K562 (cell line): ENCODE measurements at regions not wholly inside any gene's neighbourhood (a gene's known extent, or its start where the extent isn't known, plus 50 kb on each side); places are given as distances from the start of the nearest gene placed in this dataset.

Experiments
- EHMT2 ChIP-seq: fragments of 450-650 bp; IDR thresholded peaks from 2 replicates; pipeline ENCODE4 v1.6.1; 2018; ENCODE audit warnings: antibody characterized with exemption
- ERF ChIP-seq: fragments of 450-650 bp; formaldehyde crosslinking; IDR thresholded peaks from 2 replicates; pipeline ENCODE4 v1.4.0; 2020; ENCODE audit warnings: mild to moderate bottlenecking, mixed read lengths
- GABPA ChIP-seq: fragments of 200-800 bp; sonication (Bioruptor generic); conservative IDR thresholded peaks from 2 replicates; pipeline ENCODE4 v1.6.1; 2016; ENCODE audit warnings: low read depth, missing genetic modification characterization, missing compliant biosample characterization
- HMG20A ChIP-seq: fragments of 450-650 bp; formaldehyde crosslinking; conservative IDR thresholded peaks from 2 replicates; pipeline ENCODE4 v1.4.0; 2020; ENCODE audit warnings: mild to moderate bottlenecking, mixed read lengths
- HMG20B ChIP-seq: fragments of 250-450 bp; sonication (Bioruptor Pico); IDR thresholded peaks from 2 replicates; pipeline ENCODE4 v1.5.0; 2021; ENCODE audit warnings: mild to moderate bottlenecking
- KLF13 ChIP-seq: fragments of 450-650 bp; IDR thresholded peaks from 2 replicates; pipeline ENCODE4 v1.6.1; 2016; ENCODE audit warnings: missing genetic modification characterization, low read depth, mild to moderate bottlenecking, missing compliant biosample characterization, moderate library complexity, borderline replicate concordance
- NCOR1 ChIP-seq: fragments of 450-650 bp; IDR thresholded peaks from 2 replicates; pipeline ENCODE4 v1.6.1; 2016; ENCODE audit warnings: mild to moderate bottlenecking, moderate library complexity
- PCBP1 ChIP-seq: fragments of 200-400 bp; formaldehyde crosslinking; IDR thresholded peaks from 2 replicates; pipeline ENCODE4 v1.6.1; 2018; ENCODE audit warnings: mild to moderate bottlenecking, low read depth, low read length; ENCODE audit not compliant: poor library complexity, severe bottlenecking
- PHF20 ChIP-seq: fragments of 450-650 bp; IDR thresholded peaks from 2 replicates; pipeline ENCODE4 v1.6.1; 2018; ENCODE audit not compliant: partially characterized antibody
- POLR2B ChIP-seq: fragments of 450-650 bp; IDR thresholded peaks from 2 replicates; pipeline ENCODE4 v1.6.1; 2018; ENCODE audit warnings: low read depth; ENCODE audit not compliant: partially characterized antibody
- RAD51 ChIP-seq: fragments of 450-650 bp; IDR thresholded peaks from 2 replicates; pipeline ENCODE4 v1.7.1; 2016; ENCODE audit warnings: low read depth, mild to moderate bottlenecking, borderline replicate concordance
- SIN3B ChIP-seq: fragments of 450-650 bp; IDR thresholded peaks from 2 replicates; pipeline ENCODE4 v1.6.1; 2017; ENCODE audit warnings: low read depth, mild to moderate bottlenecking, moderate library complexity
- TFAM ChIP-seq: fragments of 250-450 bp; sonication (Bioruptor Pico); conservative IDR thresholded peaks from 2 replicates; pipeline ENCODE4 v1.5.0; 2021; ENCODE audit warnings: mild to moderate bottlenecking, moderate library complexity
- XRCC3 ChIP-seq: fragments of 450-650 bp; IDR thresholded peaks from 2 replicates; pipeline ENCODE4 v1.6.1; 2017; ENCODE audit warnings: mild to moderate bottlenecking, moderate library complexity
- ZBED1 ChIP-seq: IDR thresholded peaks from 2 replicates; pipeline ENCODE4 v1.6.1; 2014
- ZKSCAN8 ChIP-seq: fragments of 200-800 bp; sonication (Bioruptor generic); IDR thresholded peaks from 2 replicates; pipeline ENCODE4 v1.6.1; 2016; ENCODE audit warnings: missing genetic modification characterization, missing compliant biosample characterization
- ZNF3 ChIP-seq: fragments of 250-450 bp; sonication (Bioruptor Pico); IDR thresholded peaks from 2 replicates; pipeline ENCODE4 v1.5.0; 2021; ENCODE audit warnings: mild to moderate bottlenecking, moderate library complexity
- ZNF584 ChIP-seq: fragments of 200-800 bp; sonication (Bioruptor generic); IDR thresholded peaks from 2 replicates; pipeline ENCODE4 v1.6.1; 2016; ENCODE audit warnings: low read depth, mild to moderate bottlenecking, missing genetic modification characterization, missing compliant biosample characterization
- ZNF780A ChIP-seq: fragments of 250-450 bp; sonication (Bioruptor Pico); IDR thresholded peaks from 2 replicates; pipeline ENCODE4 v1.5.0; 2021; ENCODE audit warnings: mild to moderate bottlenecking
- TF ChIP-seq, protein P1 (sequence below), 2 experiments: fragments of 450-650 bp; conservative IDR thresholded peaks; 2 replicates each; pipeline ENCODE4 v1.6.1; 2017; ENCODE audit warnings: mild to moderate bottlenecking in 2 of 2, moderate library complexity in 2 of 2
- TF ChIP-seq, protein P2 (sequence below): fragments of 250-450 bp; sonication (Bioruptor Pico); IDR thresholded peaks from 2 replicates; pipeline ENCODE4 v1.9.0; 2021; ENCODE audit warnings: mild to moderate bottlenecking, inconsistent platforms
- TF ChIP-seq, protein P3 (sequence below): sonication (generic); formaldehyde crosslinking; IDR thresholded peaks from 2 replicates; pipeline ENCODE4 v1.8.1; 2023; ENCODE audit warnings: mild to moderate bottlenecking, missing genetic modification reagents, moderate library complexity
- TF ChIP-seq, protein P4 (sequence below): sonication (generic); formaldehyde crosslinking; IDR thresholded peaks from 2 replicates; pipeline ENCODE4 v1.8.0; 2022; ENCODE audit warnings: mild to moderate bottlenecking, missing genetic modification reagents
- TF ChIP-seq, protein P5 (sequence below): fragments of 250-450 bp; sonication (Bioruptor Pico); IDR thresholded peaks from 2 replicates; pipeline ENCODE4 v1.8.0; 2021; ENCODE audit warnings: mild to moderate bottlenecking, moderate library complexity

DNA sequence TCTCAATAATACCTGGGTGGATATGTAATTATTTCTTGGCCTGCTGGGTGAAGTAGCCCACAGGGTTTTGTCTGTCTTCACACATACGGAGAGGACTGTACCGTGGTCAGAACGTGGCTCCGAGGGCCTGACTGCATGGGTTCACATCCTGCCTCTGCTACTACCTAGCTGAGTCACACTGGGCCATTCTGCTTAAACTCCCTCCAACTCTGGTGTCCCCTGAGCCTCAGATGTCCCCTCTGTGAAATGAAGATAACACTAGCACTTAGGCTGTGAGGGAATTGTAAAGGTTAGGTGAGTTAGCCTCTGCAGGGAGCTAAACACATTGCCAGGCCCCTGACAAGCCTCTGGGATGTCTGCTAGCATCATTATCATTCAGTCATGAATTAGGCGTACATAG, 120.1 kb upstream of the NABP1 start (continued):
- TF ChIP-seq, protein P1, sequence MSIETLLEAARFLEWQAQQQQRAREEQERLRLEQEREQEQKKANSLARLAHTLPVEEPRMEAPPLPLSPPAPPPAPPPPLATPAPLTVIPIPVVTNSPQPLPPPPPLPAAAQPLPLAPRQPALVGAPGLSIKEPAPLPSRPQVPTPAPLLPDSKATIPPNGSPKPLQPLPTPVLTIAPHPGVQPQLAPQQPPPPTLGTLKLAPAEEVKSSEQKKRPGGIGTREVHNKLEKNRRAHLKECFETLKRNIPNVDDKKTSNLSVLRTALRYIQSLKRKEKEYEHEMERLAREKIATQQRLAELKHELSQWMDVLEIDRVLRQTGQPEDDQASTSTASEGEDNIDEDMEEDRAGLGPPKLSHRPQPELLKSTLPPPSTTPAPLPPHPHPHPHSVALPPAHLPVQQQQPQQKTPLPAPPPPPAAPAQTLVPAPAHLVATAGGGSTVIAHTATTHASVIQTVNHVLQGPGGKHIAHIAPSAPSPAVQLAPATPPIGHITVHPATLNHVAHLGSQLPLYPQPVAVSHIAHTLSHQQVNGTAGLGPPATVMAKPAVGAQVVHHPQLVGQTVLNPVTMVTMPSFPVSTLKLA (conservative IDR thresholded peaks at IDR 0.05), result no peak
- TF ChIP-seq, protein P2, sequence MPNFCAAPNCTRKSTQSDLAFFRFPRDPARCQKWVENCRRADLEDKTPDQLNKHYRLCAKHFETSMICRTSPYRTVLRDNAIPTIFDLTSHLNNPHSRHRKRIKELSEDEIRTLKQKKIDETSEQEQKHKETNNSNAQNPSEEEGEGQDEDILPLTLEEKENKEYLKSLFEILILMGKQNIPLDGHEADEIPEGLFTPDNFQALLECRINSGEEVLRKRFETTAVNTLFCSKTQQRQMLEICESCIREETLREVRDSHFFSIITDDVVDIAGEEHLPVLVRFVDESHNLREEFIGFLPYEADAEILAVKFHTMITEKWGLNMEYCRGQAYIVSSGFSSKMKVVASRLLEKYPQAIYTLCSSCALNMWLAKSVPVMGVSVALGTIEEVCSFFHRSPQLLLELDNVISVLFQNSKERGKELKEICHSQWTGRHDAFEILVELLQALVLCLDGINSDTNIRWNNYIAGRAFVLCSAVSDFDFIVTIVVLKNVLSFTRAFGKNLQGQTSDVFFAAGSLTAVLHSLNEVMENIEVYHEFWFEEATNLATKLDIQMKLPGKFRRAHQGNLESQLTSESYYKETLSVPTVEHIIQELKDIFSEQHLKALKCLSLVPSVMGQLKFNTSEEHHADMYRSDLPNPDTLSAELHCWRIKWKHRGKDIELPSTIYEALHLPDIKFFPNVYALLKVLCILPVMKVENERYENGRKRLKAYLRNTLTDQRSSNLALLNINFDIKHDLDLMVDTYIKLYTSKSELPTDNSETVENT (CRISPR knock-in tag), result no peak
- TF ChIP-seq NCOR1 (peak; percentile 46; the same call in 1 of the 2 replicates), PHF20 (no peak), ZNF3 (CRISPR knock-in tag) (no peak), POLR2B (no peak), HMG20B (CRISPR knock-in tag) (no peak), RAD51 (no peak), ERF (CRISPR knock-in tag) (no peak), TFAM (no peak), XRCC3 (no peak), GABPA (no peak), SIN3B (no peak), KLF13 (tag) (no peak), PCBP1 (no peak), HMG20A (no peak), ZNF584 (CRISPR knock-in tag) (no peak), ZKSCAN8 (CRISPR knock-in tag) (no peak), ZBED1 (no peak), ZNF780A (CRISPR knock-in tag) (no peak), EHMT2 (no peak)
- TF ChIP-seq, protein P3, sequence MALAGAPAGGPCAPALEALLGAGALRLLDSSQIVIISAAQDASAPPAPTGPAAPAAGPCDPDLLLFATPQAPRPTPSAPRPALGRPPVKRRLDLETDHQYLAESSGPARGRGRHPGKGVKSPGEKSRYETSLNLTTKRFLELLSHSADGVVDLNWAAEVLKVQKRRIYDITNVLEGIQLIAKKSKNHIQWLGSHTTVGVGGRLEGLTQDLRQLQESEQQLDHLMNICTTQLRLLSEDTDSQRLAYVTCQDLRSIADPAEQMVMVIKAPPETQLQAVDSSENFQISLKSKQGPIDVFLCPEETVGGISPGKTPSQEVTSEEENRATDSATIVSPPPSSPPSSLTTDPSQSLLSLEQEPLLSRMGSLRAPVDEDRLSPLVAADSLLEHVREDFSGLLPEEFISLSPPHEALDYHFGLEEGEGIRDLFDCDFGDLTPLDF (CRISPR knock-in tag), result no peak
- TF ChIP-seq, protein P4, sequence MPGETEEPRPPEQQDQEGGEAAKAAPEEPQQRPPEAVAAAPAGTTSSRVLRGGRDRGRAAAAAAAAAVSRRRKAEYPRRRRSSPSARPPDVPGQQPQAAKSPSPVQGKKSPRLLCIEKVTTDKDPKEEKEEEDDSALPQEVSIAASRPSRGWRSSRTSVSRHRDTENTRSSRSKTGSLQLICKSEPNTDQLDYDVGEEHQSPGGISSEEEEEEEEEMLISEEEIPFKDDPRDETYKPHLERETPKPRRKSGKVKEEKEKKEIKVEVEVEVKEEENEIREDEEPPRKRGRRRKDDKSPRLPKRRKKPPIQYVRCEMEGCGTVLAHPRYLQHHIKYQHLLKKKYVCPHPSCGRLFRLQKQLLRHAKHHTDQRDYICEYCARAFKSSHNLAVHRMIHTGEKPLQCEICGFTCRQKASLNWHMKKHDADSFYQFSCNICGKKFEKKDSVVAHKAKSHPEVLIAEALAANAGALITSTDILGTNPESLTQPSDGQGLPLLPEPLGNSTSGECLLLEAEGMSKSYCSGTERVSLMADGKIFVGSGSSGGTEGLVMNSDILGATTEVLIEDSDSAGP, result no peak
- TF ChIP-seq, protein P5, sequence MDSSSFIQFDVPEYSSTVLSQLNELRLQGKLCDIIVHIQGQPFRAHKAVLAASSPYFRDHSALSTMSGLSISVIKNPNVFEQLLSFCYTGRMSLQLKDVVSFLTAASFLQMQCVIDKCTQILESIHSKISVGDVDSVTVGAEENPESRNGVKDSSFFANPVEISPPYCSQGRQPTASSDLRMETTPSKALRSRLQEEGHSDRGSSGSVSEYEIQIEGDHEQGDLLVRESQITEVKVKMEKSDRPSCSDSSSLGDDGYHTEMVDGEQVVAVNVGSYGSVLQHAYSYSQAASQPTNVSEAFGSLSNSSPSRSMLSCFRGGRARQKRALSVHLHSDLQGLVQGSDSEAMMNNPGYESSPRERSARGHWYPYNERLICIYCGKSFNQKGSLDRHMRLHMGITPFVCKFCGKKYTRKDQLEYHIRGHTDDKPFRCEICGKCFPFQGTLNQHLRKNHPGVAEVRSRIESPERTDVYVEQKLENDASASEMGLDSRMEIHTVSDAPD (CRISPR knock-in tag), result no peak
